B cell (primary cell): ENCODE measurements at regions not wholly inside any gene's neighbourhood (a gene's known extent, or its start where the extent isn't known, plus 50 kb on each side); places are given as distances from the start of the nearest gene placed in this dataset.
"Not testable (repeated sequence)": the region's sequence is repeated elsewhere in the genome, so short reads cannot be mapped to it uniquely, and the experiment has no call there.

ENCODE experiments used
- ATAC-seq: fragments of 200-7000 bp; cut with Tn5 transposase; one replicate; pipeline ENCODE4 v1.10.0; 2021; ENCODE audit warnings: low read depth, mild to moderate bottlenecking, moderate number of reproducible peaks, moderate library complexity
- CTCF ChIA-PET: fragments of 350-600 bp; sonication (Branson Sonifier 250); formaldehyde crosslinking; loops from one replicate; lab custom pipeline; 2021; ENCODE audit warnings: antibody characterized with exemption, inconsistent platforms; lab: Charles Lee
- POLR2A ChIA-PET: fragments of 350-600 bp; sonication (Branson Sonifier 250); formaldehyde crosslinking; loops from one replicate; lab custom pipeline; 2021; ENCODE audit warnings: antibody characterized with exemption; lab: Charles Lee
- DNase-seq: peaks from one replicate; pipeline ENCODE4 v3.0.0; 2013
- H2AFZ ChIP-seq: 2 replicates; pipeline ENCODE4 v1.6.1; 2012; ENCODE audit warnings: mild to moderate bottlenecking, low read depth, low read length; ENCODE audit not compliant: insufficient read depth, poor library complexity, severe bottlenecking
- H3K27ac ChIP-seq, 2 donors: 1 replicate in 1 of 2; 2 replicates in 1 of 2; pipeline ENCODE4 v1.5.1; 2012 to 2013; ENCODE audit warnings: low read length in 2 of 2, mild to moderate bottlenecking in 2 of 2, moderate library complexity in 1 of 2
- H3K27me3 ChIP-seq, 4 experiments: fragments of 200-600 bp in 1 of 4; sonication (generic) in 1 of 4; replicated peaks in 1 of 4; 1 replicate in 2 of 4; 2 replicates in 2 of 4; pipeline versions ENCODE4 v1.6.1 to v1.7.0; 2013 to 2016; ENCODE audit warnings: low read length in 3 of 4, mild to moderate bottlenecking in 2 of 4, mixed read lengths in 1 of 4, moderate library complexity in 1 of 4; ENCODE audit not compliant: insufficient read depth in 4 of 4, control insufficient read depth in 3 of 4; ENCODE audit errors: control extremely low read depth in 1 of 4
- H3K36me3 ChIP-seq, 2 experiments: replicated peaks in 1 of 2; 1 replicate in 1 of 2; 2 replicates in 1 of 2; pipeline versions ENCODE4 v1.6.1 to v1.7.1; 2013; ENCODE audit warnings: low read length in 1 of 2; ENCODE audit not compliant: insufficient read depth in 2 of 2, control insufficient read depth in 1 of 2; ENCODE audit errors: control extremely low read depth in 1 of 2, extremely low read depth in 1 of 2
- H3K4me1 ChIP-seq, 2 donors: fragments of 200-600 bp in 1 of 2; sonication (generic) in 1 of 2; 1 replicate in 1 of 2; 2 replicates in 1 of 2; pipeline versions ENCODE4 v1.5.1 to v1.6.1; 2013 to 2017; ENCODE audit warnings: low read length in 2 of 2; ENCODE audit not compliant: control insufficient read depth in 2 of 2, insufficient read depth in 2 of 2
- H3K4me2 ChIP-seq: replicated peaks from 2 replicates; pipeline ENCODE3; 2012; ENCODE audit warnings: mild to moderate bottlenecking, low read depth, low read length; ENCODE audit not compliant: poor library complexity, severe bottlenecking
- H3K4me3 ChIP-seq, 5 experiments: fragments of 200-600 bp in 1 of 5; sonication (generic) in 1 of 5; 1 replicate in 3 of 5; 2 replicates in 2 of 5; pipeline versions ENCODE4 v1.5.1 to v1.7.0; 2011 to 2016; ENCODE audit warnings: low read length in 4 of 5, mild to moderate bottlenecking in 4 of 5, low read depth in 2 of 5, control low read depth in 1 of 5, moderate library complexity in 1 of 5; ENCODE audit not compliant: insufficient read depth in 1 of 5; ENCODE audit errors: control extremely low read depth in 1 of 5, extremely low read depth in 1 of 5
- H3K79me2 ChIP-seq: fragments of 200-600 bp; sonication (generic); one replicate; pipeline ENCODE4 v1.6.0; 2016; ENCODE audit warnings: low read length; ENCODE audit not compliant: control insufficient read depth, insufficient read depth
- H3K9ac ChIP-seq: fragments of 200-600 bp; sonication (generic); 2 replicates; pipeline ENCODE4 v1.6.1; 2017; ENCODE audit warnings: mild to moderate bottlenecking, low read length, moderate library complexity
- H3K9me3 ChIP-seq, 3 donors: one replicate each; pipeline versions ENCODE4 v1.6.1 to v1.7.1; 2013; ENCODE audit warnings: low read length in 2 of 3; ENCODE audit not compliant: control insufficient read depth in 2 of 3, insufficient read depth in 1 of 3; ENCODE audit errors: control extremely low read depth in 1 of 3
- H4K20me1 ChIP-seq: 2 replicates; pipeline ENCODE4 v1.6.0; 2012; ENCODE audit warnings: mild to moderate bottlenecking, low read length; ENCODE audit not compliant: insufficient read depth, control insufficient read depth, poor library complexity, severe bottlenecking
- H3K27ac Mint-ChIP-seq: one replicate; pipeline ENCODE4 v1.8.0; 2021; ENCODE audit warnings: mixed read lengths
- H3K27me3 Mint-ChIP-seq: one replicate; pipeline ENCODE4 v1.8.0; 2021; ENCODE audit warnings: mixed read lengths
- H3K4me1 Mint-ChIP-seq: one replicate; pipeline ENCODE4 v1.8.0; 2021; ENCODE audit warnings: mixed read lengths
- H3K4me3 Mint-ChIP-seq: one replicate; pipeline ENCODE4 v1.8.0; 2021; ENCODE audit warnings: mixed read lengths
- H3K9me3 Mint-ChIP-seq: one replicate; pipeline ENCODE4 v1.8.0; 2022; ENCODE audit warnings: mixed read lengths; ENCODE audit not compliant: insufficient read depth
- CTCF ChIP-seq: fragments of 200-600 bp; IDR thresholded peaks from one replicate; pipeline ENCODE4 v1.8.0; 2022; ENCODE audit warnings: antibody characterized with exemption, mild to moderate bottlenecking
- EZH2 ChIP-seq: IDR thresholded peaks from 2 replicates; pipeline ENCODE4 v1.6.1; 2012; ENCODE audit warnings: borderline replicate concordance, low read depth, mild to moderate bottlenecking, moderate library complexity, low read length; ENCODE audit not compliant: insufficient read depth, poor library complexity, severe bottlenecking
- WGBS: methylation state at CpG from one replicate; pipeline ENCODE4 v1.1.5; 2013; ENCODE audit warnings: missing lambda C conversion rate; ENCODE audit not compliant: insufficient coverage; 5-methylcytosine and 5-hydroxymethylcytosine counted together
- intact Hi-C: fragments of 100-400 bp; cut with micrococcal nuclease; formaldehyde crosslinking; loops from one replicate; pipeline ENCODE4 v1.10.0; 2022

GRCh38 chr18:64742898-64743297, 594.0 kb upstream of the LINC00305 start:
- no peak overlapping the region for H3K4me3 ChIP-seq
- DNase-seq (no peak), ATAC-seq (no peak)
- H4K20me1 ChIP-seq = no peaks in the 10 kb centered on the region
- TF ChIP-seq CTCF (no peak), EZH2 (no peak)
- no peak overlapping the region for H2AFZ ChIP-seq
- Mint-ChIP-seq H3K4me1 (no peaks in the 10 kb centered on the region), H3K4me3 (no peak overlapping the region), H3K9me3 (no peaks in the 10 kb centered on the region), H3K27ac (no peak overlapping the region), H3K27me3 (no peaks in the 10 kb centered on the region)
- POLR2A ChIA-PET = no interaction called here
- H3K9ac ChIP-seq = no peak overlapping the region
- CTCF ChIA-PET = no interaction called here
- H3K27ac ChIP-seq = no peak overlapping the region
- intact Hi-C loops = no loop called here
- H3K9me3 ChIP-seq = no peaks in the 10 kb centered on the region
- H3K4me1 ChIP-seq = no peaks in the 10 kb centered on the region
- H3K27me3 ChIP-seq = no peaks in the 10 kb centered on the region
- H3K4me2 ChIP-seq = no peak overlapping the region
- H3K79me2 ChIP-seq = no peaks in the 10 kb centered on the region
- H3K36me3 ChIP-seq = no peaks in the 10 kb centered on the region

- Histone ChIP-seq H3K9ac (no peak overlapping the region), H3K4me3 (no peak overlapping the region), H3K9me3 (no peaks in the 10 kb centered on the region), H3K36me3 (no peaks in the 10 kb centered on the region), H3K79me2 (no peaks in the 10 kb centered on the region), H2AFZ (no peak overlapping the region), H3K27me3 (no peaks in the 10 kb centered on the region), H3K4me2 (no peak overlapping the region), H3K4me1 (no peaks in the 10 kb centered on the region), H4K20me1 (no peaks in the 10 kb centered on the region), H3K27ac (no peak overlapping the region)
- WGBS = no CpG with 5 or more reads among the region's 2 CpGs
- Mint-ChIP-seq H3K27me3 (no peaks in the 10 kb centered on the region), H3K4me3 (no peak overlapping the region), H3K27ac (no peak overlapping the region), H3K9me3 (no peaks in the 10 kb centered on the region), H3K4me1 (no peaks in the 10 kb centered on the region)
- ATAC-seq = no peak
- no peak for DNase-seq
- TF ChIP-seq EZH2 (no peak), CTCF (no peak)
- ChIA-PET POLR2A (no interaction called here), CTCF (no interaction called here)
- intact Hi-C loops = no loop called here
Measured at GRCh38 chr18:64734063-64734462, 585.2 kb upstream of the LINC00305 start.

- H3K4me2 ChIP-seq, H4K20me1 ChIP-seq, CTCF ChIA-PET, H3K9me3 Mint-ChIP-seq, DNase-seq, H2AFZ ChIP-seq, H3K4me1 Mint-ChIP-seq, H3K9ac ChIP-seq, intact Hi-C loops, H3K27ac ChIP-seq, ATAC-seq, H3K36me3 ChIP-seq, H3K4me3 Mint-ChIP-seq, POLR2A ChIA-PET, H3K4me1 ChIP-seq, H3K4me3 ChIP-seq, H3K27me3 ChIP-seq, H3K79me2 ChIP-seq, H3K27ac Mint-ChIP-seq, H3K27me3 Mint-ChIP-seq: not testable (repeated sequence)
- peaks cover 0 to 20% (median 0%) of the 10 kb centered on the region in 3 donors for H3K9me3 ChIP-seq
- WGBS = 91% methylated on average over 32 of the region's 39 CpGs
Measured at GRCh38 chr18:64725657-64726056, 576.8 kb upstream of the LINC00305 start.
